Liver (tissue), 8 donors: ENCODE measurements at regions not wholly inside any gene's neighbourhood (a gene's known extent, or its start where the extent isn't known, plus 50 kb on each side); places are given as distances from the start of the nearest gene placed in this dataset.

Source experiments
- DNase-seq: peaks from one replicate; pipeline ENCODE4 v3.0.0-alpha.2; 2017; ENCODE audit warnings: low spot score
- H3K27ac ChIP-seq, 2 donors: one replicate each; pipeline ENCODE4 v1.7.0; 2013; ENCODE audit warnings: inconsistent platforms in 2 of 2, low read length in 2 of 2, control low read depth in 1 of 2, low read depth in 1 of 2, mild to moderate bottlenecking in 1 of 2
- H3K27me3 ChIP-seq, 4 donors: one replicate each; pipeline versions ENCODE4 v1.6.1 to v1.7.0; 2013; ENCODE audit warnings: low read length in 3 of 4, inconsistent platforms in 1 of 4, mild to moderate bottlenecking in 1 of 4, moderate library complexity in 1 of 4; ENCODE audit not compliant: control insufficient read depth in 4 of 4, insufficient read depth in 4 of 4
- H3K36me3 ChIP-seq, 4 donors: one replicate each; pipeline versions ENCODE4 v1.6.1 to v1.7.0; 2013; ENCODE audit warnings: low read length in 3 of 4, mild to moderate bottlenecking in 3 of 4, low read depth in 1 of 4, moderate library complexity in 1 of 4; ENCODE audit not compliant: control insufficient read depth in 4 of 4, insufficient read depth in 3 of 4
- H3K4me1 ChIP-seq, 4 donors: one replicate each; pipeline versions ENCODE4 v1.6.1 to v1.7.0; 2013; ENCODE audit warnings: low read length in 3 of 4, mild to moderate bottlenecking in 3 of 4, moderate library complexity in 1 of 4; ENCODE audit not compliant: control insufficient read depth in 4 of 4, insufficient read depth in 4 of 4
- H3K4me3 ChIP-seq, 3 donors: one replicate each; pipeline versions ENCODE4 v1.6.1 to v1.7.0; 2013; ENCODE audit warnings: low read length in 3 of 3, control low read depth in 1 of 3, low read depth in 1 of 3, mild to moderate bottlenecking in 1 of 3
- H3K9ac ChIP-seq, 2 donors: one replicate each; pipeline ENCODE4 v1.7.0; 2013; ENCODE audit warnings: low read length in 2 of 2, mild to moderate bottlenecking in 2 of 2, moderate library complexity in 2 of 2, control low read depth in 1 of 2, low read depth in 1 of 2
- H3K9me3 ChIP-seq, 4 donors: one replicate each; pipeline versions ENCODE4 v1.6.1 to v1.7.0; 2013; ENCODE audit warnings: low read length in 3 of 4; ENCODE audit not compliant: control insufficient read depth in 4 of 4
- ATF3 ChIP-seq: IDR thresholded peaks from 2 replicates; pipeline ENCODE4 v1.6.1; 2016; ENCODE audit warnings: antibody characterized with exemption
- CTCF ChIP-seq: fragments of 150-350 bp; IDR thresholded peaks from 2 replicates; pipeline ENCODE4 v1.5.1; 2017; ENCODE audit warnings: improper control_type of control experiment, low read depth, low read length; ENCODE audit not compliant: missing input control
- EGR1 ChIP-seq, 2 donors: IDR thresholded peaks; 2 replicates each; pipeline ENCODE4 v1.6.1; 2016 to 2018; ENCODE audit warnings: antibody characterized with exemption in 2 of 2, low read depth in 2 of 2
- FOXA2 ChIP-seq: IDR thresholded peaks from 2 replicates; pipeline ENCODE4 v1.6.1; 2016; ENCODE audit warnings: antibody characterized with exemption
- GABPA ChIP-seq, 2 donors: IDR thresholded peaks in 1 of 2; conservative IDR thresholded peaks in 1 of 2; 2 replicates each; pipeline ENCODE4 v1.6.1; 2016; ENCODE audit warnings: antibody characterized with exemption in 2 of 2, mild to moderate bottlenecking in 1 of 2, moderate library complexity in 1 of 2
- HNF4A ChIP-seq, 2 donors: conservative IDR thresholded peaks; 2 replicates each; pipeline ENCODE4 v1.6.1; 2016; ENCODE audit warnings: antibody characterized with exemption in 2 of 2, mild to moderate bottlenecking in 2 of 2
- HNF4G ChIP-seq: IDR thresholded peaks from 2 replicates; pipeline ENCODE4 v1.6.1; 2016; ENCODE audit warnings: antibody characterized with exemption
- JUND ChIP-seq, 2 donors: IDR thresholded peaks; 2 replicates each; pipeline ENCODE4 v1.6.1; 2016; ENCODE audit warnings: antibody characterized with exemption in 2 of 2
- MAX ChIP-seq: IDR thresholded peaks from 2 replicates; pipeline ENCODE4 v1.6.1; 2016; ENCODE audit warnings: antibody characterized with exemption
- NR2F2 ChIP-seq: IDR thresholded peaks from 2 replicates; pipeline ENCODE4 v1.6.1; 2016; ENCODE audit warnings: antibody characterized with exemption
- RAD21 ChIP-seq, 2 donors: IDR thresholded peaks; 2 replicates each; pipeline ENCODE4 v1.6.1; 2016; ENCODE audit warnings: antibody characterized with exemption in 2 of 2, mild to moderate bottlenecking in 2 of 2
- REST ChIP-seq: IDR thresholded peaks from 2 replicates; pipeline ENCODE4 v1.6.1; 2016; ENCODE audit warnings: antibody characterized with exemption, mild to moderate bottlenecking
- RXRA ChIP-seq, 2 donors: IDR thresholded peaks; 2 replicates each; pipeline ENCODE4 v1.6.1; 2017 to 2018; ENCODE audit warnings: antibody characterized with exemption in 2 of 2, mild to moderate bottlenecking in 1 of 2
- SP1 ChIP-seq: IDR thresholded peaks from 2 replicates; pipeline ENCODE4 v1.6.1; 2018; ENCODE audit warnings: antibody characterized with exemption, mild to moderate bottlenecking
- TAF1 ChIP-seq: conservative IDR thresholded peaks from 2 replicates; pipeline ENCODE4 v1.6.1; 2016; ENCODE audit warnings: antibody characterized with exemption, mild to moderate bottlenecking
- YY1 ChIP-seq: IDR thresholded peaks from 2 replicates; pipeline ENCODE4 v1.6.1; 2016; ENCODE audit warnings: antibody characterized with exemption, mild to moderate bottlenecking
- WGBS: extraction: QIAGEN DNeasy Blood & Tissue Kit; methylation state at CpG from one replicate; pipeline ENCODE4 v1.1.7; 2013; 5-methylcytosine and 5-hydroxymethylcytosine counted together
- TF ChIP-seq, protein P1 (sequence below): IDR thresholded peaks from 2 replicates; pipeline ENCODE4 v1.6.1; 2016; ENCODE audit warnings: antibody characterized with exemption
- donor health status: healthy.
- donor health status: healthy.
- donor health status: healthy.
- donor health status: healthy.
- donor health status: healthy.

DNA sequence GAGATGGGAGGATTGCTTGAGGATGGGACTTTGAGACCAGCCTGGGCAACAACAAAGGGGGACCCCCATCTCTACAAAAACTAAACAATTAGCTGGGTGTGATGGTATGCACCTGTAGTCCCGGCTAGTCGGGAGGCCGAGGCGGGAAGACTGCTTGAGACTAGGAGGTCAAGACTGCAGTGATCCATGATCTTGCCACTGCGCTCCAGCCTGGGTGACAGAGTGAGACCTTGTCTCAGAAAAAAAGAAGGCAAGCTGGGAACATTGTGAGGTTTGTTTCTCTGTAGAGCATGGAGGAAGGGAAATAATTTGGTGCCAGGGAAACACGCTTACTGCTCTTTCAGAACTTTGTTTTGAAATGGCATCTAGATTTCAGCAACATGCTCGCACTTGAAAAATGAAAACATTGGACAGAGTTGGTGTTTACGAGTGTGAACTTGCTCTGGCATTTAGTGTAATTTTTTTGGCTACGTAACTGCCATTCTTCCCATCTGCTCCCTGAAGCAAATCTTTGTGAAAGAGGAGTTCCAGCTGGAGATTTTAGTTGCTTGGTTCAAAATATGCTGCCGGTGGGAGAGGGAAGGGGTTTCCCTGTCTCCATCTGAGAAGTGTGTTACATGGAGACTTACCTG, 125.6 kb upstream of the DLX2 start:
- WGBS = 89% methylated on average over 10 of the region's 10 CpGs
- Histone ChIP-seq H3K9ac (no peak overlapping the region), H3K36me3 (no peaks in the 10 kb centered on the region), H3K27me3 (peaks cover 0 to 6% (median 1%) of the 10 kb centered on the region in 4 donors), H3K27ac (no peak overlapping the region), H3K4me1 (no peaks in the 10 kb centered on the region), H3K9me3 (no peaks in the 10 kb centered on the region), H3K4me3 (no peak overlapping the region)
- DNase-seq = no peak
- TF ChIP-seq ATF3 (no peak), NR2F2 (no peak), RAD21 (IDR thresholded peaks at IDR 0.05) (no peak), YY1 (no peak), FOXA2 (no peak), SP1 (no peak), HNF4A (conservative IDR thresholded peaks at IDR 0.05) (no peak), EGR1 (IDR thresholded peaks at IDR 0.05; ENCODE audit: low read depth in 2 of 2) (no peak), MAX (no peak), GABPA (IDR thresholded peaks at IDR 0.05 in 1 of 2, conservative IDR thresholded peaks at IDR 0.05 in 1 of 2) (no peak)
- TF ChIP-seq, protein P1, sequence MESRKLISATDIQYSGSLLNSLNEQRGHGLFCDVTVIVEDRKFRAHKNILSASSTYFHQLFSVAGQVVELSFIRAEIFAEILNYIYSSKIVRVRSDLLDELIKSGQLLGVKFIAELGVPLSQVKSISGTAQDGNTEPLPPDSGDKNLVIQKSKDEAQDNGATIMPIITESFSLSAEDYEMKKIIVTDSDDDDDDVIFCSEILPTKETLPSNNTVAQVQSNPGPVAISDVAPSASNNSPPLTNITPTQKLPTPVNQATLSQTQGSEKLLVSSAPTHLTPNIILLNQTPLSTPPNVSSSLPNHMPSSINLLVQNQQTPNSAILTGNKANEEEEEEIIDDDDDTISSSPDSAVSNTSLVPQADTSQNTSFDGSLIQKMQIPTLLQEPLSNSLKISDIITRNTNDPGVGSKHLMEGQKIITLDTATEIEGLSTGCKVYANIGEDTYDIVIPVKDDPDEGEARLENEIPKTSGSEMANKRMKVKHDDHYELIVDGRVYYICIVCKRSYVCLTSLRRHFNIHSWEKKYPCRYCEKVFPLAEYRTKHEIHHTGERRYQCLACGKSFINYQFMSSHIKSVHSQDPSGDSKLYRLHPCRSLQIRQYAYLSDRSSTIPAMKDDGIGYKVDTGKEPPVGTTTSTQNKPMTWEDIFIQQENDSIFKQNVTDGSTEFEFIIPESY = no peak

DNA sequence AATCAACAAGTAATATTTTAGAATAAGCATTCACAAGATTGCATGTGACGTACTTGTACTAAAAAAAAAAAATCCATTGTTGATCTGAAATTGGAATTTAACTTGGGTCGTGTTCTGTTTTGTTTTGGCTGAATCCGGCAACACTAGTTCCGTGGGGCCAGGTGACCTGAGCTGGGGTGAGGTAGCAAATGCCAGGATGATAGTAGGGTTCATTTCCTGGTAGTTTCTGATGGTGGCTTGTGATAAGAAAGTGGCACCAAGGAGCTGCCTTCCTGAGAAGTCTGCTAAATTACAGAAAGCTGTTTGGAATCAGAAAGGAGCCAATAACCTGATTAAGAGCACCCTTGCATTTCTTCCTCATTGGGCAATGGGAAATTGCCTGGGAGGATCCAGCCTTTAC, 126.4 kb upstream of the DLX2 start:
- TF ChIP-seq YY1 = no peak
- no peak for TF ChIP-seq ATF3
- no peak for TF ChIP-seq HNF4A (conservative IDR thresholded peaks at IDR 0.05)
- no peak for TF ChIP-seq GABPA (IDR thresholded peaks at IDR 0.05 in 1 of 2, conservative IDR thresholded peaks at IDR 0.05 in 1 of 2)
- no peak for TF ChIP-seq CTCF
- no peak for TF ChIP-seq SP1
- no peak for TF ChIP-seq HNF4G
- no peak for TF ChIP-seq TAF1
- no peak for TF ChIP-seq FOXA2
- no peak for TF ChIP-seq NR2F2
- no peak for TF ChIP-seq EGR1 (IDR thresholded peaks at IDR 0.05; ENCODE audit: low read depth in 2 of 2)
- no peak for TF ChIP-seq RAD21 (IDR thresholded peaks at IDR 0.05)
- no peak for TF ChIP-seq REST
- no peak for TF ChIP-seq RXRA (IDR thresholded peaks at IDR 0.05)
- TF ChIP-seq MAX = no peak
- TF ChIP-seq JUND (IDR thresholded peaks at IDR 0.05) = no peak
- TF ChIP-seq, protein P1 = no peak
- Histone ChIP-seq H3K4me3 (no peak overlapping the region), H3K4me1 (no peaks in the 10 kb centered on the region), H3K36me3 (no peaks in the 10 kb centered on the region), H3K27ac (no peak overlapping the region), H3K9me3 (no peaks in the 10 kb centered on the region), H3K9ac (no peak overlapping the region), H3K27me3 (peaks cover 0 to 9% (median 1%) of the 10 kb centered on the region in 4 donors)
- no peak for DNase-seq
- WGBS = 80% methylated on average over 4 of the region's 4 CpGs
